GM21423 (cell line): ENCODE measurements at regions not wholly inside any gene's neighbourhood (a gene's known extent, or its start where the extent isn't known, plus 50 kb on each side); places are given as distances from the start of the nearest gene placed in this dataset.

Experiments
- ATAC-seq: cut with Tn5 transposase; IDR thresholded peaks from one replicate; pipeline ENCODE4 v1.9.1; 2021; ENCODE audit warnings: mild to moderate bottlenecking, moderate library complexity; ENCODE audit not compliant: unreplicated experiment

- no peak for ATAC-seq
Measured at GRCh38 chr12:19940267-19940666, 428.1 kb upstream of the PDE3A start.

GRCh38 chr12:19941096-19941495 lies 427.2 kb upstream of the PDE3A start:
- ATAC-seq = no peak

DNA sequence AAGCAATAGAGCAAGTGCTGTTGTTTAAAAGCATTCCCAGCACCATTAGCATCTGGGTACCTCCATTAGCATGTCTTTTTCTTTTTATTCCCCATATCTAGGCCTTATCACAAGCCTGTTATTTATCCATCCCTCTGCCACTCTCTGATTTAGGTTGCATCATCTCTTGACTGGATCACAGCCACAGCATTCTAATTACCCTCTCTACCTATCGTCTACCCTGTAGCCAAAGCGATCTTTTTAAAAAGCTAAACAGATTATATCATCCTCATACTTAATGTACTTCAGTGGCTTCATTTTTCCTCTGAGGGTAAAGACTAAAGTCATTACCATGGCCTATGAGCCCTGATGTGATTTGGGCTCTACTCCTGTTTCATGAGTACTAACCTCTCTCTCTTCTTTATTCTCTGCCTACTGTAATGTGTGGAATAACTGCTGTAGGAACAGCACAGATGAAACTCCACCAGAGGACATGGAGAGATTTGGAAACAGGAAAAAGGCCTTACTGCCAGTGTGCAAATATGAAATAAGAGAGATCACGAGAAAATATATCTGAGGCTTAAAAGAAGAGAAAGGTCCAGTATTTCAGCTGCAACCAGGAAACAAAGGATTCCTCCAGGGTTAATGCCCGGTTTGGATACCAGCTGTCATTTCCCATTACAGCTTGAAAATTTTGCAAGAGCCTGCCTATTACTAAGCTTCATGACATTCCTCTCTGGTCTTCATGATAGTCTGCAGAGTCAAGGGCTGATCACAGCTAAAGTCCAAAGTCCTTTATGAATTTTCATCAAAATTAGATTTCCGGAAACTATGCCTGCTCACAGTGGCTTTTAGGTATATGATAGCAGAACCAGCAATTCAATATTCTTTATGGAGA lies 422.5 kb upstream of the PDE3A start:
- no peak for ATAC-seq

DNA sequence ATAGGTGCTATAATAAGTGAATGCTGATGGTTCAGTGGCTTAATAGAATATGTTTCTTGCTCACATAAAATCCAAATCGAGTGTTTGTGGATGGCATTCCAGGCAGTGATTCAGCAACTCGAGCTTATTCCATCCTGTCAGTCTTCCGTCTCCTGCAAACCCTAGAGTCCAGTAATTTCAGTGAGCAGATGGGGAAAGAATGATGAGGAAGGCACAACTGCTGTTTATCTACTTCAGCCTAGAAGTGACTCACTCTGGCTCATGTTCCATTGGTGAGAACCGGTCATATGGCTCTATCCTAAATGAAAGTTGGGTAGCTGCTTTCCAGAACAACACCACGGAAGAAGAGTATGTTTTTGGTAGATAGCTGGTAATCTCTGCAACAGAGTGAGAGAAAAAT lies 421.8 kb upstream of the PDE3A start:
- no peak for ATAC-seq

GRCh38 chr12:19947344-19947743 lies 421.0 kb upstream of the PDE3A start:
- no peak for ATAC-seq

GRCh38 chr12:19951664-19952063 lies 416.7 kb upstream of the PDE3A start:
- ATAC-seq = no peak

DNA sequence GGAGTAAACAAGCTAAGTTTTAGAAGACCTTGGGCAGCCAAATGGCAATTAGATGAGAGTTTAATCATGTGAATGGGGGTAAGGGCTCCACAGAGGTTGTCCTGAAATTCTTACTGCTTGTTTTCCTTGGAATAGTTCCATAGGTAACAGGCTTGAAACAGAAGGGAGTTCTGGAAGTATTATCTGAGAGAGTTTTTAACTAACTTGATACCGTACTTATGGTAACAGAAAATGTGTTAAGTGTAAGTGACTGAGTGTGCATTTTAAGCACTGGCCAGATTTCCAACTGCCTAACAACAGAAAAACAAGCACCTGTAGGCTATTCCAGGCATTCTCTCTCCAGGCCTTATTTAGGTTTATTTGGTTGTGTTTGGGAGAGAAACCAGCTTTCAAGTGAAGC lies 414.6 kb upstream of the PDE3A start:
- no peak for ATAC-seq

GRCh38 chr12:19954163-19954562 lies 414.2 kb upstream of the PDE3A start:
- ATAC-seq = no peak

DNA sequence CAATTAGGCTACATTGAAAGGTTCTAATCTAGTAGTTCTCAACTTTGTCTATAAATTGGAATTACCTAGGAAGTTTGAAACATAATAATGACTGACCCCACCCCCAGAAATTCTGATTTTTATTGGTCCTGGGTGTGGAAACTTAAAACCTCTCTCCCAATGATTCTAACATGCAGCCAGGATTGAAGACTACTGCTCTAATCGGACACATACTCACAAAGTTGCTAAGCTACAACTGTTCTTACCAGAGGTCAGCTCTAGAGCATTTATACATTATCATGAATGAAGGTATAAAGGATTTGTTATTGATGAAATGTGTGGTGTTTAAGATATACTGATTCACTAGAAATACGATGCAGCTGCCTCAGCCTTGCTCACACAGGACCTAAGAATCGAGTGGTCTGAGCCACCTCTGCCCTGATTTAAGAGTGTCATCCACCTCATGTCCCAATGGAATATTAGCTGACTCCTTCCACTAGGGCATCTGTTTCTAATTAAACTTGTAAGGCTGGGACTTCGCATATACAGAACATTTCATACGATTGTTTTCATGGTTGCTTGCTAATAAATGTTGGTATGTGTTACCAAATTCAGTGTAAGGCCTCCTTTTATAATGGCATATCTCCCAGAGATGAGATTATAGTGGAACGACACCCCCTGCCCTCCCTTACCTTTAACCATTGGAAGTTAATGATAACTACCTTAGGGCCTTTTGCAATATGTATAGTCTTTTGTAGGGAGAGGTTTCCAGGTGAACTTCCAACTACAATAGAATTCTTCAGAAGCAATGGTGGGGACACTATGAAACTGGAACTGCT lies 410.8 kb upstream of the PDE3A start:
- ATAC-seq = no peak

- no peak for ATAC-seq
Measured at GRCh38 chr12:19958389-19958788, 409.9 kb upstream of the PDE3A start.

- ATAC-seq = no peak
Measured at GRCh38 chr12:19959353-19959752, 409.0 kb upstream of the PDE3A start.

- ATAC-seq = no peak
Measured at GRCh38 chr12:19960527-19960926, 407.8 kb upstream of the PDE3A start.

DNA sequence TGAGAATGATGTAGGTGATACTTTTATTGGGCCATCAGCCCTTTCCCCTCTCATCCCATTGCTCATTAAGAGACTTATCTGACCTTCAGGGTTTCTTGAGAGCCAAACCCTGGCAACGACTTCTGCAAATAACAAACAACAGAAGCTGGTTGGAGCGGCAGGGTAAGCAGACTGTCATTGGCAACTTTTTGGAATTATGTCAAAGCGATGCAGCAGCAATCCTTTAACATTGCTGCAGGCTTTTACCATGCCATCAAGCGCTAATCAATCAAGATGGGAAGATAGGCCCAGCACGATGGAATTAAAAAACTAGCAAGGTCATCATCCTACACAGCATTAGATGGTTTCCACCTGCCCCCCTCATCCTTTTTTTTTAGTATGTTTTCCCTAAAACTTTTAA lies 406.1 kb upstream of the PDE3A start:
- no peak for ATAC-seq

- no peak for ATAC-seq
Measured at GRCh38 chr12:19963972-19964371, 404.4 kb upstream of the PDE3A start.

GRCh38 chr12:19964549-19964948 lies 403.8 kb upstream of the PDE3A start:
- no peak for ATAC-seq

DNA sequence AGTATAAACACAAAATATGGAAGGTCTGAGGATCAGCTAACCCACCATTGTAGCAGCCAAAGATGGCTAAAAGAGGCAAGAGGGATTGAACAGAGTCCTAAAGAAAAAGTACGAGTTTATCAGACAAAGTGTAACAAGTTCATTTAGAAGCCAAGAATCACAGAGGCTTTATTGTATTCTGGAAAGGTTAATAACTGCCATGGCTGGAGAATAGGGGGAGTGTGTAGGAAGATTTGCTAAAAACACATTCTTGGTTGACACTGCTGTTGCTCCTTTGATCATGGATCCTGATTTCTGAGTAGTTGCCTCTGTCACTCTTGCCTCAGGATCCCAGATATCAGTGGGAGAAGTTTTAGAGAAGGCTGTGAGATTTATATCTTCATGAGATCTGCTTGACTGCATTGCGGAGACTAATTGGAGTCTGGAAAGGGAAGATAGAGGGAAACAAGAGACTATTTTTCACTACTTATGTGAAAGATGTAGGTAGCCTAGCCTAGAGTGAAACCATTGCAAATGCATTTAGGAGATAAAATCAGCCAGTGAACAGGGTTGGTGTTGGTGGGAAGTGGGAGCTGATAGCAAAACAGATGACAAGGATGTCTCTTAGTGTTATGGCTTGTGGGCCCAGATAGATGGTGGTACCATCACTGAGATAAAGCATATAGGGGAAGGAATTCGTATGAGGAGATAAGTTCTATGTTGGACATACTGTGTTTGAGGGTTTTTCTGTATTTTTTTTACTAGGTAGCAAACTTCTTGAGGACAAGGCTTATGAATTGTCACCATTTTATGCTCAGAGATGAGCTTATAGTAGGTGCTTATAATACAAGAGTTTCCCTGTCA lies 402.9 kb upstream of the PDE3A start:
- no peak for ATAC-seq

DNA sequence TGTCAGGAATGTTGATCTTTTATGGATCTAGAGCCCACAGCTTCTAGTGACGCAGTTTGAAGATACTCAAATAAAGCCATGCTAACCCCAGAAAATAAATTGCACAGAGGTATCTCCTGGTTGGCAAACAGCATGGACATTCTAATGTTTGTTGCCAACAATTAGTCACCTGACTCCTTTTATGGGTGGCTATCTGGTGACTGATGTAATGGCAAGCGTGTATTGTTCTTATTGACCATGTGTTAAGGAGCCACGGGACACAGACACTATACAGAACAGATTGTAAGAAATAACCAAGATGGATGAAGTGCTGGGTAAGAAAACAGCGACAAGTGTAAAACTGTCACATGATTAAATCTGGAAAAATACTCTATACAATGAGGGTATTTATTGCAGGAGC lies 401.3 kb upstream of the PDE3A start:
- ATAC-seq = no peak

DNA sequence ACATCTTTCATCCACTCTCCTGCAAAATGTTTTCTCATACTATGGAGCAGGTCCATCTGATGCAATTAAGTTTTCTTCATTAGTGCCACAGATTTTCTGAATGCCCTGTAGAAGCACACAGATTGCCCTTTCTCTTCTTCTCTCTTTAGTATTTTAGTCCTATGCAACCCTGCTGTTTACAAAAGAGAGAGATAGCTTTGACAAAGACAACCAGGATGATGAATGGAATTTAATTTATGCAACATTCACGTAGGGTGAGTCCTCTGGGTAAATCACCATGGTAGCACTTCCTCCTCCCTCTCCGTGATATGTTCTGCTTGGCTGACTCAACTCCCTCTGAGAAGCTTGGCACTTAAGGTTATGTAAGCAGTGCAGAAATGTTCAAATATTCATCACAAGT lies 400.9 kb upstream of the PDE3A start:
- ATAC-seq = no peak

GRCh38 chr12:19970116-19970515 lies 398.2 kb upstream of the PDE3A start:
- no peak for ATAC-seq

DNA sequence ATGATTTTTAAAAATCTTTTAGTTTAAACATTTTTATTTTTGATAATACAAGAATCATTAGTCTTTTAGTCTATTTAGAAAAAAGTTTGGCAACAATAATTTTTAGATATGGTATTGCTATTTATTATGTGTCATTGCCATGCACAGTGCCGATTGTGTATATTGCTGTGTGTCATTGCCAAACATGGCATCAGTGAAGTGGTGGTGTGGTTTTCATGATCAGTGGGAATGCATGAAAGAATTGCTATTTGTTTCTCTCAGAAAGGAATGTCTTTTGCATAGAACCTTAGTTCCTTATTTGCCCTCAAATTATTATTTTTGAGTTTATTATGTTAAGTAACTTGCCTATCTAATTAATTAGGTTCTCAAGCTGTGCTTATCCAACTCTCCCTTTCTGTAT lies 397.5 kb upstream of the PDE3A start:
- no peak for ATAC-seq
